Neural progenitor cell (in vitro differentiated cells): ENCODE measurements at regions not wholly inside any gene's neighbourhood (a gene's known extent, or its start where the extent isn't known, plus 50 kb on each side); places are given as distances from the start of the nearest gene placed in this dataset.

Experiments
- DNase-seq: peaks from one replicate; pipeline ENCODE4 v3.0.0-alpha.2; 2016; ENCODE audit warnings: low spot score
- H2AFZ ChIP-seq: fragments of 200-600 bp; sonication (generic); replicated peaks from 2 replicates; pipeline ENCODE4 v1.6.1; 2016; ENCODE audit warnings: antibody characterized with exemption
- H3F3A ChIP-seq: fragments of 200-600 bp; sonication (generic); 2 replicates; pipeline ENCODE4 v1.6.1; 2016; ENCODE audit warnings: antibody characterized with exemption, low read depth
- H3K27ac ChIP-seq: fragments of 200-600 bp; sonication (generic); 2 replicates; pipeline ENCODE4 v1.5.1; 2016; ENCODE audit warnings: mild to moderate bottlenecking
- H3K27me3 ChIP-seq: fragments of 200-600 bp; sonication (generic); 2 replicates; pipeline ENCODE4 v1.6.1; 2016; ENCODE audit warnings: mild to moderate bottlenecking, moderate library complexity
- H3K36me3 ChIP-seq: fragments of 200-600 bp; sonication (generic); 2 replicates; pipeline ENCODE4 v1.5.1; 2016
- H3K4me1 ChIP-seq: fragments of 200-600 bp; sonication (generic); 2 replicates; pipeline ENCODE4 v1.6.1; 2016; ENCODE audit warnings: mixed run types
- H3K4me2 ChIP-seq: fragments of 200-600 bp; sonication (generic); 2 replicates; pipeline ENCODE4 v1.6.1; 2016
- H3K4me3 ChIP-seq: fragments of 200-600 bp; sonication (generic); 2 replicates; pipeline ENCODE4 v1.5.1; 2016
- H3K79me2 ChIP-seq: fragments of 200-600 bp; sonication (generic); 2 replicates; pipeline ENCODE4 v1.6.1; 2016; ENCODE audit warnings: low read depth
- H3K9ac ChIP-seq: fragments of 200-600 bp; sonication (generic); 2 replicates; pipeline ENCODE4 v1.6.1; 2016
- H3K9me3 ChIP-seq: fragments of 200-600 bp; sonication (generic); 2 replicates; pipeline ENCODE4 v1.5.1; 2016; ENCODE audit warnings: low read depth
- H4K20me1 ChIP-seq: fragments of 200-600 bp; sonication (generic); 2 replicates; pipeline ENCODE4 v1.6.1; 2016; ENCODE audit warnings: low read depth
- H3K27ac Mint-ChIP-seq: 3 replicates; pipeline ENCODE4 v1.8.0; 2021; ENCODE audit warnings: mixed read lengths
- H3K27me3 Mint-ChIP-seq: 2 replicates; pipeline ENCODE4 v1.8.0; 2022; ENCODE audit warnings: low read depth, mild to moderate bottlenecking, inconsistent platforms, moderate library complexity, mixed read lengths; ENCODE audit not compliant: insufficient read depth
- H3K36me3 Mint-ChIP-seq: 3 replicates; pipeline ENCODE4 v1.8.0; 2021; ENCODE audit warnings: mixed read lengths
- H3K4me1 Mint-ChIP-seq: 3 replicates; pipeline ENCODE4 v1.8.0; 2021; ENCODE audit warnings: mixed read lengths
- H3K4me3 Mint-ChIP-seq: 3 replicates; pipeline ENCODE4 v1.8.0; 2021; ENCODE audit warnings: mild to moderate bottlenecking, moderate library complexity, mixed read lengths
- H3K9me3 Mint-ChIP-seq: 3 replicates; pipeline ENCODE4 v1.8.0; 2020; ENCODE audit warnings: mixed read lengths
- EZH2 ChIP-seq: fragments of 200-600 bp; sonication (generic); IDR thresholded peaks from 2 replicates; pipeline ENCODE4 v1.6.1; 2017; ENCODE audit warnings: antibody characterized with exemption, mild to moderate bottlenecking, moderate library complexity
- EZH2phosphoT487 ChIP-seq: fragments of 200-600 bp; sonication (generic); IDR thresholded peaks from 2 replicates; pipeline ENCODE4 v1.6.1; 2017; ENCODE audit warnings: antibody characterized with exemption
- TF ChIP-seq, protein P1 (sequence below): fragments of 200-600 bp; sonication (generic); IDR thresholded peaks from 2 replicates; pipeline ENCODE4 v1.5.1; 2017; ENCODE audit warnings: antibody characterized with exemption, mild to moderate bottlenecking

DNA sequence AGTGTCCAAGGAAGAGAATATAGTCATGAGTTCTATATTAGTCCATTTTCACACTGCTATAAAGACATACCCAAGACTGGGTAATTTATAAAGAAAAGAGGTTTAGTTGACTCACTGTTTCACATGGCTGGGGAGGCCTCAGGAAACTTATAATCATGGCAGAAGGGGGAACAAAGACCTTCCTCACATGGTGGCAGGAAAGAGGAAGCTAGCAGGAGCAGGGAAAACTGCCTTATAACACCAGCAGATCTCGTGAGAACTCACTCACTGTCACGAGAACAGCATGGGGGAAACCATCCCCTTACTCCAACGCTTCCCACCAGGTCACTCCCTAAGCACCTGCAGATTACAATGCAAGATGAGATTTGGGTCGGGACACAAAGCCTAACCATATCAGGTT lies 139.0 kb upstream of the ZNF438 start:
- no peak overlapping the region for H3K27ac Mint-ChIP-seq
- H3K4me1 Mint-ChIP-seq, result no peaks in the 10 kb centered on the region
- H3K27me3 Mint-ChIP-seq, result no peaks in the 10 kb centered on the region
- no peaks in the 10 kb centered on the region for H3K36me3 Mint-ChIP-seq
- Histone ChIP-seq H3K27ac (no peak overlapping the region), H3K9me3 (no peaks in the 10 kb centered on the region), H3K9ac (no peak overlapping the region), H4K20me1 (no peaks in the 10 kb centered on the region), H3F3A (no peaks in the 10 kb centered on the region), H3K4me3 (no peak overlapping the region), H3K27me3 (no peaks in the 10 kb centered on the region), H2AFZ (no peak overlapping the region), H3K4me2 (no peak overlapping the region), H3K36me3 (no peaks in the 10 kb centered on the region), H3K79me2 (no peaks in the 10 kb centered on the region), H3K4me1 (no peaks in the 10 kb centered on the region)
- no peak for DNase-seq
- H3K9me3 Mint-ChIP-seq, result peaks cover 8% of the 10 kb centered on the region
- H3K4me3 Mint-ChIP-seq, result no peak overlapping the region
- TF ChIP-seq EZH2phosphoT487 (no peak), EZH2 (no peak)
- TF ChIP-seq, protein P1, sequence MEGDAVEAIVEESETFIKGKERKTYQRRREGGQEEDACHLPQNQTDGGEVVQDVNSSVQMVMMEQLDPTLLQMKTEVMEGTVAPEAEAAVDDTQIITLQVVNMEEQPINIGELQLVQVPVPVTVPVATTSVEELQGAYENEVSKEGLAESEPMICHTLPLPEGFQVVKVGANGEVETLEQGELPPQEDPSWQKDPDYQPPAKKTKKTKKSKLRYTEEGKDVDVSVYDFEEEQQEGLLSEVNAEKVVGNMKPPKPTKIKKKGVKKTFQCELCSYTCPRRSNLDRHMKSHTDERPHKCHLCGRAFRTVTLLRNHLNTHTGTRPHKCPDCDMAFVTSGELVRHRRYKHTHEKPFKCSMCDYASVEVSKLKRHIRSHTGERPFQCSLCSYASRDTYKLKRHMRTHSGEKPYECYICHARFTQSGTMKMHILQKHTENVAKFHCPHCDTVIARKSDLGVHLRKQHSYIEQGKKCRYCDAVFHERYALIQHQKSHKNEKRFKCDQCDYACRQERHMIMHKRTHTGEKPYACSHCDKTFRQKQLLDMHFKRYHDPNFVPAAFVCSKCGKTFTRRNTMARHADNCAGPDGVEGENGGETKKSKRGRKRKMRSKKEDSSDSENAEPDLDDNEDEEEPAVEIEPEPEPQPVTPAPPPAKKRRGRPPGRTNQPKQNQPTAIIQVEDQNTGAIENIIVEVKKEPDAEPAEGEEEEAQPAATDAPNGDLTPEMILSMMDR, result no peak

DNA sequence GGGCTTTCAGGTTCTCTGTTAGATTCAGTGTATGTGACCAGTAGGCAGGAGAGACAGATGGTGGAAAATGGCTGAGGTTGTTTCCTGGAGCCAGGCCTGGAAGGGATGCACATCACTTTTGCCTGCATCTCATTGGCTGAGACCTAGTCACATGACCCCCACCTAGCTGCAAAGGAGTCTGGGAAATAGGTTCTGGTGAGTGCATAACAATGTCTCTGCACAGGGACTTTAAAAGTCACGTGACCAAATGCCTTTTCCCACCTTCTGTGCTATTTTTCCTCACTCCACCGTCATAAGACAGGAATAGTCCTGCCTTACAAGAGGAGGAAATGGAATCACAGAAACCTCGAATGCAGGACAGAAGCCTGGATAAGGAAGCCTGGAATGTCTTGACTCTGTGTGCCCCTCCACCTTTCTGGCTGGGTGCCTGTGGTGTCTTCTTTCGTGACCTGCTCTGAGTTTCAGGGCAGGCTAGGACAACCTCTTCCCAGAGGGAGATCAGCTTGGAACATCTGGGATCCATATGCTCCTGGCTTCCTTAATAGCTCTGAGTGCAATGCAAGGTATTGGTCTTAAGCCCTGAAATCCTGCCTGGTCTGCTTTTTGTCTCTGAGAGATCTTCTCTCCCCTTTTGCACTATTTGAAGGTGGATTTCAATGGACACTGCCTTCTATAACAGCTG lies 139.9 kb upstream of the ZNF438 start:
- TF ChIP-seq EZH2phosphoT487, result no peak
- Histone ChIP-seq H3K4me1 (no peaks in the 10 kb centered on the region), H3K27ac (no peak overlapping the region), H4K20me1 (no peaks in the 10 kb centered on the region), H3K9me3 (no peaks in the 10 kb centered on the region), H3K4me2 (no peak overlapping the region), H3K4me3 (no peak overlapping the region), H3K36me3 (no peaks in the 10 kb centered on the region), H3F3A (no peaks in the 10 kb centered on the region), H3K9ac (no peak overlapping the region), H3K79me2 (no peaks in the 10 kb centered on the region), H2AFZ (no peak overlapping the region), H3K27me3 (no peaks in the 10 kb centered on the region)
- Mint-ChIP-seq H3K27me3 (no peaks in the 10 kb centered on the region), H3K27ac (no peak overlapping the region), H3K36me3 (no peaks in the 10 kb centered on the region), H3K4me1 (no peaks in the 10 kb centered on the region), H3K4me3 (no peak overlapping the region), H3K9me3 (peaks cover 12% of the 10 kb centered on the region)
- DNase-seq, result no peak

DNA sequence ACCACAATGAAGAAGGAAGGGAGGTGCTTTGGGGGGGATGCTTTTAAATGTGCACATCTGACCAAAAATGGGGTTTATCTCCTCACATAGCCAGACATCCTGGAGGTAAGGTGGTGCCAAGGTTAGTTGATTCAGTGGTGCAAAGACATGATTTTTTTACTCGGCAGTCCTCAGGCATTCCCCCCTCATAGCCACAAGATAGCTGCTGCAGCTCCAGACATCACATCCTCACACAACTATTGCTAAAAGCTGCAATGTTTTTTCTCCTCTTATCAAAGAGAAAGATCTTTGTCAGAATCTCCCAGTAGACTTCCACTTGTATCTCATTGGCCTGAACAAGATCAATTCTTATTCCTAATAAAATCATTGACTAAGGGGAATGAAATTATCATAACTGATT lies 141.3 kb upstream of the ZNF438 start:
- TF ChIP-seq, protein P1, result no peak
- no peak for TF ChIP-seq EZH2
- TF ChIP-seq EZH2phosphoT487, result no peak
- H3K9me3 ChIP-seq, result no peaks in the 10 kb centered on the region
- H3K27ac Mint-ChIP-seq, result no peak overlapping the region
- no peaks in the 10 kb centered on the region for H3K4me1 ChIP-seq
- no peaks in the 10 kb centered on the region for H3K27me3 Mint-ChIP-seq
- no peak overlapping the region for H3K4me3 Mint-ChIP-seq
- H3K27ac ChIP-seq, result no peak overlapping the region
- no peaks in the 10 kb centered on the region for H3K36me3 ChIP-seq
- no peaks in the 10 kb centered on the region for H3F3A ChIP-seq
- H2AFZ ChIP-seq, result no peak overlapping the region
- H3K79me2 ChIP-seq, result no peaks in the 10 kb centered on the region
- no peaks in the 10 kb centered on the region for H3K27me3 ChIP-seq
- no peak overlapping the region for H3K9ac ChIP-seq
- H3K4me2 ChIP-seq, result no peak overlapping the region
- H4K20me1 ChIP-seq, result no peaks in the 10 kb centered on the region
- no peaks in the 10 kb centered on the region for H3K4me1 Mint-ChIP-seq
- H3K36me3 Mint-ChIP-seq, result no peaks in the 10 kb centered on the region
- DNase-seq, result no peak
- H3K9me3 Mint-ChIP-seq, result peaks cover 12% of the 10 kb centered on the region
- H3K4me3 ChIP-seq, result no peak overlapping the region

DNA sequence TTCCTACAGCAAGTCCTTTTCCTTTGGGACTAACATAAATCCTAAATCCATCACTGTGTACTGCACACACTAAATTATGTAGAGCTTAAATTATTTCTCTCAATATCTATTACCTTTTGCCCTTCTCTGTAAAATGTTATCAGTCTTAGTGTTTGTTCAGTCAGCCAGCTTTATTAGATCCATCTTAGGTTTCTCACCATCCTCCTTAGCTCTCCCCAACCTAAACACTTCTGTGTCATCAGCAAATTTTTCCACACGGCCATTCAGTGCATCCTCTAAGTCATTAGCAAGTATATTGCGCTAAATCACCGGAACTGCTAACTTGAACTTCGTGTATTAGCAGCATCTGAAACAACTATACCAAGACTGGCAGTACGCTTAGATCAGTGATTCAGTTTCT lies 142.1 kb upstream of the ZNF438 start:
- H3K36me3 Mint-ChIP-seq, result no peaks in the 10 kb centered on the region
- H3K4me2 ChIP-seq, result no peak overlapping the region
- no peaks in the 10 kb centered on the region for H3K9me3 ChIP-seq
- H3K27ac ChIP-seq, result no peak overlapping the region
- H3K27me3 ChIP-seq, result no peaks in the 10 kb centered on the region
- TF ChIP-seq, protein P1, result no peak
- TF ChIP-seq EZH2 (no peak), EZH2phosphoT487 (no peak)
- no peak overlapping the region for H3K4me3 Mint-ChIP-seq
- DNase-seq, result no peak
- no peaks in the 10 kb centered on the region for H3K36me3 ChIP-seq
- H3K27me3 Mint-ChIP-seq, result no peaks in the 10 kb centered on the region
- no peaks in the 10 kb centered on the region for H3K4me1 ChIP-seq
- H3K27ac Mint-ChIP-seq, result no peak overlapping the region
- peaks cover 12% of the 10 kb centered on the region for H3K9me3 Mint-ChIP-seq
- no peak overlapping the region for H3K9ac ChIP-seq
- no peaks in the 10 kb centered on the region for H3K79me2 ChIP-seq
- H2AFZ ChIP-seq, result no peak overlapping the region
- H4K20me1 ChIP-seq, result no peaks in the 10 kb centered on the region
- no peaks in the 10 kb centered on the region for H3K4me1 Mint-ChIP-seq
- H3F3A ChIP-seq, result no peaks in the 10 kb centered on the region
- H3K4me3 ChIP-seq, result no peak overlapping the region
